ENCODE measurements at regions not wholly inside any gene's neighbourhood (a gene's known extent, or its start where the extent isn't known, plus 50 kb on each side); places are given as distances from the start of the nearest gene placed in this dataset.

DNA sequence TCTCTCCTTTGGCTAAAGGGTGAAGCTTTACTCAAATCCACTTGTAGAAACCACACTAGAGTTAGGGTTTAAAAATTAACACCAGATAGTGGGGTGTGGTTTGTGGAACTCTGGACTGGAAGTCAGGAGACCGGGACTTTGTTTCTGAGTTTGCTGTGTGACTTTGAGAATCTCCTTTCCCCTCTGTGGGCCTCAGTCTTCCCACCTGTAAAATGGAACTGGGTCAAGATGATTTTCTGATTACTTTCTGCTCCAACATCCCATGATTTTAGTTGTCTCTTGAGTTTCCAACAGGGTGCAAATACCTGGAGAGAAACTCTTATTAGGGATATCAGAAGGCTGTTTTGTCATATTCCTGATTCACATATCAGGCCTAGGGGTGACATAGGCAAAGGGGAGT is 301.0 kb downstream of the MIAT start:
- Histone ChIP-seq H2BK5ac (ENCODE audit: low read depth, low read length) (no peak overlapping the region), H3K18ac (ENCODE audit: extremely low read depth, low read length) (no peak overlapping the region), H2BK120ac (replicated peaks; ENCODE audit: low read depth, low read length) (no peak overlapping the region), H3K79me2 (ENCODE audit: control insufficient read depth in 1 of 2, insufficient read depth in 2 of 2, low read length in 2 of 2) (no peaks in the 10 kb centered on the region), H3K14ac (ENCODE audit: insufficient read length) (no peak overlapping the region), H3K4me2 (ENCODE audit: insufficient read depth in 1 of 2, low read depth in 2 of 2, low read length in 2 of 2) (no peak overlapping the region), H2BK20ac (ENCODE audit: low read length) (no peak overlapping the region), H3K27ac (ENCODE audit: low read depth, low read length) (no peak overlapping the region), H4K91ac (replicated peaks; ENCODE audit: insufficient read length, low read length) (no peak overlapping the region), H3K79me1 (ENCODE audit: low read depth, low read length) (peaks cover 3% of the 10 kb centered on the region; the same call in 1 of the 2 replicates), H4K5ac (ENCODE audit: insufficient read length, low read depth, low read length) (no peak overlapping the region), H3K56ac (replicated peaks; ENCODE audit: insufficient read length, low read depth, low read length) (no peak overlapping the region), H2AFZ (ENCODE audit: low read length) (no peak overlapping the region), H4K20me1 (replicated peaks in 1 of 2; ENCODE audit: control insufficient read depth in 1 of 2, insufficient read depth in 2 of 2, low read length in 2 of 2) (no peaks in the 10 kb centered on the region), H4K8ac (ENCODE audit: extremely low read depth, insufficient read depth, low read length) (no peak overlapping the region), H2BK15ac (ENCODE audit: low read length) (no peak overlapping the region), H3K4me1 (replicated peaks in 1 of 4; ENCODE audit: control insufficient read depth in 3 of 4, insufficient read depth in 4 of 4, low read length in 3 of 4) (peaks cover 3 to 33% (median 12%) of the 10 kb centered on the region in 4 experiments), H3K9me3 (ENCODE audit: insufficient read depth in 2 of 2, low read depth in 1 of 2, low read length in 1 of 2) (no peaks in the 10 kb centered on the region), H2AK5ac (ENCODE audit: low read depth, low read length) (no peak overlapping the region), H2BK12ac (ENCODE audit: low read depth, low read length) (no peak overlapping the region), H3K4ac (replicated peaks; ENCODE audit: insufficient read length, low read depth, low read length) (no peak overlapping the region), H3K27me3 (replicated peaks in 1 of 4; ENCODE audit: control insufficient read depth in 3 of 4, extremely low read depth in 1 of 4, insufficient read depth in 3 of 4, low read length in 3 of 4) (peaks cover 0 to 10% (median 3%) of the 10 kb centered on the region in 4 experiments; a peak in 4 of 7 replicates), H3K4me3 (ENCODE audit: extremely low read depth in 1 of 4, insufficient read depth in 2 of 4, low read depth in 3 of 4, low read length in 4 of 4) (no peak overlapping the region), H3K36me3 (ENCODE audit: control insufficient read depth in 2 of 4, insufficient read depth in 4 of 4, low read length in 3 of 4) (no peaks in the 10 kb centered on the region), H3K23me2 (ENCODE audit: low read depth, low read length) (no peaks in the 10 kb centered on the region), H3K9ac (replicated peaks in 1 of 4; ENCODE audit: extremely low read depth in 1 of 4, low read depth in 3 of 4, low read length in 3 of 4) (no peak overlapping the region), H3K23ac (ENCODE audit: insufficient read length) (no peak overlapping the region)
- TF ChIP-seq HDAC6 (IDR thresholded peaks at IDR 0.05; ENCODE audit: low read depth, low read length) (no peak), KDM5A (IDR thresholded peaks at IDR 0.05; ENCODE audit: low read length) (no peak), SP4 (IDR thresholded peaks at IDR 0.05; ENCODE audit: low read length) (no peak), POLR2A (IDR thresholded peaks at IDR 0.05; ENCODE audit: control extremely low read depth in 1 of 2, low read depth in 2 of 2, low read length in 2 of 2) (no peak), RNF2 (IDR thresholded peaks at IDR 0.05; ENCODE audit: borderline replicate concordance, low read depth, low read length, missing control alignments, poor library complexity, severe bottlenecking) (no peak), GABPA (IDR thresholded peaks at IDR 0.05; ENCODE audit: borderline replicate concordance, insufficient read depth, low read length) (no peak), JUN (IDR thresholded peaks at IDR 0.05; ENCODE audit: low read depth, low read length) (no peak), RXRA (IDR thresholded peaks at IDR 0.05; ENCODE audit: insufficient read depth, low read depth, low read length) (no peak), SIN3A (conservative IDR thresholded peaks at IDR 0.05 in 1 of 2, IDR thresholded peaks at IDR 0.05 in 1 of 2; ENCODE audit: low read depth in 1 of 2, low read length in 2 of 2) (no peak), FOSL1 (IDR thresholded peaks at IDR 0.05; ENCODE audit: insufficient read depth, low read depth, low read length) (no peak), RAD21 (IDR thresholded peaks at IDR 0.05 in 1 of 2, conservative IDR thresholded peaks at IDR 0.05 in 1 of 2; ENCODE audit: low read depth in 2 of 2, low read length in 2 of 2) (no peak)
- POLR2A ChIA-PET (ENCODE audit: partially characterized antibody) = no interaction called here
- CTCF ChIA-PET (ENCODE audit: partially characterized antibody) = interaction anchor here (0.8 to 1.3 kb wide), 2 partner anchors 9 to 26 kb away, joined by 3 to 4 read pairs; no protein-coding TSS in a partner anchor
- FAIRE-seq (no peak), DNase-seq (ENCODE audit: low read depth in 1 of 2, low spot score in 2 of 2) (no peak)
- 89% methylated on average over 1 of the region's 1 CpG; no CpG with 5 or more reads in 1 of the 2 experiments for WGBS, 2 experiments (ENCODE audit: extremely low coverage in 1 of 2, insufficient coverage in 1 of 2, insufficient read length in 1 of 2, insufficient replicate concordance in 2 of 2, low coverage in 1 of 2, low lambda C conversion rate in 2 of 2, missing lambda C conversion rate in 1 of 2)

All from H1 (cell line).